22Rv1 (cell line): ENCODE measurements at regions not wholly inside any gene's neighbourhood (a gene's known extent, or its start where the extent isn't known, plus 50 kb on each side); places are given as distances from the start of the nearest gene placed in this dataset.

Experiments used
- ZFX ChIP-seq: fragments of 450-650 bp; IDR thresholded peaks from 2 replicates; pipeline ENCODE4 v1.6.1; 2017; ENCODE audit warnings: antibody characterized with exemption, borderline replicate concordance
- TF ChIP-seq, protein P1 (sequence below): fragments of 450-650 bp; IDR thresholded peaks from 2 replicates; pipeline ENCODE4 v1.5.1; 2017; ENCODE audit warnings: mild to moderate bottlenecking

DNA sequence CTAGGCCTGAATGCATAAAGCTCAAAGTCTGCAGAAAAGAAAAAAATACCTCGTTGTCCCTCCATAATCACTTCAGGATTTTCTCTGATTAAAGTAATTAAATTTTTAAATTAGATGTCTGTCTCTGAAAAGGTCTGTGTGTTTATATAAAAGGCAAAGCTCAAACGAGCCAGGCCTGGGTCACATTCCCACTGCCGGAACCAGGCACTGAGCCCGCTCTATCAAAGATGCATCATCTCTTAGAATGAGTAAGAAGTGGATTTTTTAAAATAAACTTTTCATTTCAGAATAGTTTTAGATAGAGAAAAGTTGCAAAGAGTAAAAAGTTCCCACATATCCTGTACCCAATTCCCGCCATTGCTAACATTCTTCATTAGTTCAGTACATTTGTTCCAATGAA, 202.1 kb upstream of the KYNU start:
- TF ChIP-seq, protein P1, sequence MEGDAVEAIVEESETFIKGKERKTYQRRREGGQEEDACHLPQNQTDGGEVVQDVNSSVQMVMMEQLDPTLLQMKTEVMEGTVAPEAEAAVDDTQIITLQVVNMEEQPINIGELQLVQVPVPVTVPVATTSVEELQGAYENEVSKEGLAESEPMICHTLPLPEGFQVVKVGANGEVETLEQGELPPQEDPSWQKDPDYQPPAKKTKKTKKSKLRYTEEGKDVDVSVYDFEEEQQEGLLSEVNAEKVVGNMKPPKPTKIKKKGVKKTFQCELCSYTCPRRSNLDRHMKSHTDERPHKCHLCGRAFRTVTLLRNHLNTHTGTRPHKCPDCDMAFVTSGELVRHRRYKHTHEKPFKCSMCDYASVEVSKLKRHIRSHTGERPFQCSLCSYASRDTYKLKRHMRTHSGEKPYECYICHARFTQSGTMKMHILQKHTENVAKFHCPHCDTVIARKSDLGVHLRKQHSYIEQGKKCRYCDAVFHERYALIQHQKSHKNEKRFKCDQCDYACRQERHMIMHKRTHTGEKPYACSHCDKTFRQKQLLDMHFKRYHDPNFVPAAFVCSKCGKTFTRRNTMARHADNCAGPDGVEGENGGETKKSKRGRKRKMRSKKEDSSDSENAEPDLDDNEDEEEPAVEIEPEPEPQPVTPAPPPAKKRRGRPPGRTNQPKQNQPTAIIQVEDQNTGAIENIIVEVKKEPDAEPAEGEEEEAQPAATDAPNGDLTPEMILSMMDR: no peak
- TF ChIP-seq ZFX: no peak
